ENCODE measurements at regions not wholly inside any gene's neighbourhood (a gene's known extent, or its start where the extent isn't known, plus 50 kb on each side); places are given as distances from the start of the nearest gene placed in this dataset.

DNA sequence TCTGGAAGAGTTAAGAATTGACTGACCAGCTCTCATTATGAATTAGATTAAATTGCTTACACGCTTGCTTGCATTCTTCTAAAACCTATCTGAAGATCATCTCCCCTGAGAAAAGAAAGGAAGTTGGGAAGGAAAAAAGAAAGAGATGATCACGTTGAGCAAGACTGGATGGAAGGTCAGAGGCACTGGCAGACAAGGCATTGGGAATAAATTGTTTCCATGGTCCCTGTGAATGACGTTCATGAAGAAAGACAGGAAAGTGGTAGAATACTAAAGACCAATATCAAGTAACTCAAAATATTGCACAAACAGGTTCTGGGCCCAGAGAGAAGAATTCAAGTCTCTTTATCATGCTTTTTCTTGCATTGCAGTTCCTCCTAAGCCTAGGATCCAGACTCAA is 1045.4 kb upstream of the MAP3K7 start:
- TF ChIP-seq, protein P1, sequence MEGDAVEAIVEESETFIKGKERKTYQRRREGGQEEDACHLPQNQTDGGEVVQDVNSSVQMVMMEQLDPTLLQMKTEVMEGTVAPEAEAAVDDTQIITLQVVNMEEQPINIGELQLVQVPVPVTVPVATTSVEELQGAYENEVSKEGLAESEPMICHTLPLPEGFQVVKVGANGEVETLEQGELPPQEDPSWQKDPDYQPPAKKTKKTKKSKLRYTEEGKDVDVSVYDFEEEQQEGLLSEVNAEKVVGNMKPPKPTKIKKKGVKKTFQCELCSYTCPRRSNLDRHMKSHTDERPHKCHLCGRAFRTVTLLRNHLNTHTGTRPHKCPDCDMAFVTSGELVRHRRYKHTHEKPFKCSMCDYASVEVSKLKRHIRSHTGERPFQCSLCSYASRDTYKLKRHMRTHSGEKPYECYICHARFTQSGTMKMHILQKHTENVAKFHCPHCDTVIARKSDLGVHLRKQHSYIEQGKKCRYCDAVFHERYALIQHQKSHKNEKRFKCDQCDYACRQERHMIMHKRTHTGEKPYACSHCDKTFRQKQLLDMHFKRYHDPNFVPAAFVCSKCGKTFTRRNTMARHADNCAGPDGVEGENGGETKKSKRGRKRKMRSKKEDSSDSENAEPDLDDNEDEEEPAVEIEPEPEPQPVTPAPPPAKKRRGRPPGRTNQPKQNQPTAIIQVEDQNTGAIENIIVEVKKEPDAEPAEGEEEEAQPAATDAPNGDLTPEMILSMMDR (IDR thresholded peaks at IDR 0.05; ENCODE audit: poor library complexity, severe bottlenecking), result no peak
- TF ChIP-seq SMC3 (conservative IDR thresholded peaks at IDR 0.05; ENCODE audit: poor library complexity) (no peak), EP300 (conservative IDR thresholded peaks at IDR 0.05; ENCODE audit: poor library complexity, severe bottlenecking) (no peak), EZH2 (IDR thresholded peaks at IDR 0.05; ENCODE audit: borderline replicate concordance, insufficient read depth, low read length, poor library complexity, severe bottlenecking) (no peak), TAF1 (IDR thresholded peaks at IDR 0.05; ENCODE audit: low read depth) (no peak), RAD21 (conservative IDR thresholded peaks at IDR 0.05) (no peak)
- TF ChIP-seq, protein P2, sequence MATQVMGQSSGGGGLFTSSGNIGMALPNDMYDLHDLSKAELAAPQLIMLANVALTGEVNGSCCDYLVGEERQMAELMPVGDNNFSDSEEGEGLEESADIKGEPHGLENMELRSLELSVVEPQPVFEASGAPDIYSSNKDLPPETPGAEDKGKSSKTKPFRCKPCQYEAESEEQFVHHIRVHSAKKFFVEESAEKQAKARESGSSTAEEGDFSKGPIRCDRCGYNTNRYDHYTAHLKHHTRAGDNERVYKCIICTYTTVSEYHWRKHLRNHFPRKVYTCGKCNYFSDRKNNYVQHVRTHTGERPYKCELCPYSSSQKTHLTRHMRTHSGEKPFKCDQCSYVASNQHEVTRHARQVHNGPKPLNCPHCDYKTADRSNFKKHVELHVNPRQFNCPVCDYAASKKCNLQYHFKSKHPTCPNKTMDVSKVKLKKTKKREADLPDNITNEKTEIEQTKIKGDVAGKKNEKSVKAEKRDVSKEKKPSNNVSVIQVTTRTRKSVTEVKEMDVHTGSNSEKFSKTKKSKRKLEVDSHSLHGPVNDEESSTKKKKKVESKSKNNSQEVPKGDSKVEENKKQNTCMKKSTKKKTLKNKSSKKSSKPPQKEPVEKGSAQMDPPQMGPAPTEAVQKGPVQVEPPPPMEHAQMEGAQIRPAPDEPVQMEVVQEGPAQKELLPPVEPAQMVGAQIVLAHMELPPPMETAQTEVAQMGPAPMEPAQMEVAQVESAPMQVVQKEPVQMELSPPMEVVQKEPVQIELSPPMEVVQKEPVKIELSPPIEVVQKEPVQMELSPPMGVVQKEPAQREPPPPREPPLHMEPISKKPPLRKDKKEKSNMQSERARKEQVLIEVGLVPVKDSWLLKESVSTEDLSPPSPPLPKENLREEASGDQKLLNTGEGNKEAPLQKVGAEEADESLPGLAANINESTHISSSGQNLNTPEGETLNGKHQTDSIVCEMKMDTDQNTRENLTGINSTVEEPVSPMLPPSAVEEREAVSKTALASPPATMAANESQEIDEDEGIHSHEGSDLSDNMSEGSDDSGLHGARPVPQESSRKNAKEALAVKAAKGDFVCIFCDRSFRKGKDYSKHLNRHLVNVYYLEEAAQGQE (IDR thresholded peaks at IDR 0.05; ENCODE audit: borderline replicate concordance), result no peak
